HepG2 (cell line): ENCODE measurements at regions not wholly inside any gene's neighbourhood (a gene's known extent, or its start where the extent isn't known, plus 50 kb on each side); places are given as distances from the start of the nearest gene placed in this dataset.

Experiments used
- ATAC-seq: fragments of 200-7000 bp; cut with Tn5 transposase; 3 replicates; pipeline ENCODE4 v1.9.1; 2020; ENCODE audit warnings: mild to moderate bottlenecking, moderate library complexity
- BruUV-seq: library from RNA; stranded (reverse); fragments of 400-500 nt; replicated peaks from 2 replicates; lab custom pipeline; 2021; lab: Mats Ljungman, UMichigan
- CTCF ChIA-PET: fragments of 300-600 bp; formaldehyde crosslinking; extraction: SDS; loops from one replicate; lab custom pipeline; 2021; ENCODE audit warnings: low total read pairs, inconsistent platforms, low intra/inter-chr PET ratio; lab: Yijun Ruan, JAX
- POLR2A ChIA-PET: fragments of 350-600 bp; sonication (Branson Sonifier 250); formaldehyde crosslinking; loops from one replicate; lab custom pipeline; 2020; ENCODE audit warnings: antibody characterized with exemption, inconsistent platforms; lab: Yijun Ruan, JAX
- DNase-seq: peaks from one replicate; pipeline ENCODE4 v3.0.0-alpha.2; 2015; ENCODE audit warnings: low spot score
- FAIRE-seq: peaks from 3 replicates; lab custom pipeline; 2011; peaks lifted over from hg19 to GRCh38; lab: Jason Lieb, UNC
- H2AFZ ChIP-seq: one replicate; pipeline ENCODE4 v1.6.1; 2011; ENCODE audit warnings: low read length, inconsistent platforms
- H3K27ac ChIP-seq: fragments of 300-600 bp; 3 replicates; pipeline ENCODE4 v1.8.0; 2011; ENCODE audit warnings: mixed run types, mild to moderate bottlenecking, mixed read lengths, low read length, inconsistent platforms; ENCODE audit not compliant: insufficient read depth; ENCODE audit errors: extremely low read length
- H3K27me3 ChIP-seq, 2 experiments: fragments of 200-600 bp in 1 of 2; 2 replicates in 1 of 2; 3 replicates in 1 of 2; pipeline versions ENCODE4 v1.6.0 to v1.8.0; 2011; ENCODE audit warnings: low read length in 2 of 2, mild to moderate bottlenecking in 2 of 2, moderate library complexity in 2 of 2, inconsistent platforms in 1 of 2; ENCODE audit not compliant: insufficient read depth in 2 of 2, control insufficient read depth in 1 of 2
- H3K36me3 ChIP-seq, 2 experiments: fragments of 200-600 bp in 1 of 2; replicated peaks in 1 of 2; 2 replicates in 1 of 2; 3 replicates in 1 of 2; pipeline versions ENCODE4 v1.5.1 to v1.8.0; 2011; ENCODE audit warnings: low read length in 2 of 2, inconsistent platforms in 1 of 2; ENCODE audit not compliant: insufficient read depth in 2 of 2, control insufficient read depth in 1 of 2
- H3K4me1 ChIP-seq: 2 replicates; pipeline ENCODE4 v1.5.1; 2012; ENCODE audit warnings: low read length, inconsistent platforms; ENCODE audit not compliant: insufficient read depth
- H3K4me2 ChIP-seq: 2 replicates; pipeline ENCODE4 v1.6.0; 2011; ENCODE audit warnings: low read depth, low read length, inconsistent platforms
- H3K4me3 ChIP-seq, 3 experiments: fragments of 200-600 bp in 1 of 3; sonication (generic), shearing (Covaris generic) in 1 of 3; replicated peaks in 1 of 3; 2 replicates each; pipeline ENCODE4 v1.5.1; 2011 to 2016; ENCODE audit warnings: low read length in 3 of 3, inconsistent platforms in 2 of 3, low read depth in 2 of 3, mild to moderate bottlenecking in 2 of 3, control low read depth in 1 of 3, mixed read lengths in 1 of 3; ENCODE audit not compliant: insufficient read depth in 1 of 3
- H3K79me2 ChIP-seq: one replicate; pipeline ENCODE4 v1.6.1; 2011; ENCODE audit warnings: low read length, inconsistent platforms; ENCODE audit not compliant: insufficient read depth
- H3K9ac ChIP-seq: 2 replicates; pipeline ENCODE4 v1.6.0; 2011; ENCODE audit warnings: mild to moderate bottlenecking, low read depth, low read length, inconsistent platforms; ENCODE audit not compliant: insufficient read depth
- H3K9me3 ChIP-seq: 2 replicates; pipeline ENCODE4 v1.5.1; 2012; ENCODE audit warnings: mild to moderate bottlenecking, low read length
- H4K20me1 ChIP-seq: 2 replicates; pipeline ENCODE4 v1.6.0; 2011; ENCODE audit warnings: inconsistent platforms, mild to moderate bottlenecking, low read length, moderate library complexity; ENCODE audit not compliant: insufficient read depth
- FOXO4 ChIP-seq: sonication (generic); formaldehyde crosslinking; conservative IDR thresholded peaks from 2 replicates; pipeline ENCODE4 v1.8.1; 2023; ENCODE audit warnings: missing genetic modification reagents
- HNF4A ChIP-seq: sonication (generic); formaldehyde crosslinking; IDR thresholded peaks from 2 replicates; pipeline ENCODE4 v1.4.0; 2020; ENCODE audit warnings: missing genetic modification reagents
- PCBP2 ChIP-seq: fragments of 200-400 bp; formaldehyde crosslinking; optimal IDR thresholded peaks from 2 replicates; pipeline ENCODE3; 2018; ENCODE audit warnings: low read length, low read depth; ENCODE audit not compliant: poor library complexity, severe bottlenecking
- SETDB1 ChIP-seq: sonication (generic); formaldehyde crosslinking; IDR thresholded peaks from 2 replicates; pipeline ENCODE4 v1.5.1; 2020; ENCODE audit warnings: missing genetic modification reagents, mild to moderate bottlenecking, borderline replicate concordance
- SMARCC2 ChIP-seq: fragments of 450-650 bp; IDR thresholded peaks from 2 replicates; pipeline ENCODE4 v1.6.1; 2017; ENCODE audit warnings: antibody characterized with exemption, mild to moderate bottlenecking
- SP5 ChIP-seq: IDR thresholded peaks from 2 replicates; pipeline ENCODE4 v1.6.1; 2016; ENCODE audit warnings: low read depth, borderline replicate concordance
- ZNF276 ChIP-seq: sonication (generic); formaldehyde crosslinking; IDR thresholded peaks from 2 replicates; pipeline ENCODE4 v1.4.0; 2020; ENCODE audit warnings: mild to moderate bottlenecking, low read depth, missing genetic modification reagents
- ZNF75D ChIP-seq: sonication (generic); formaldehyde crosslinking; IDR thresholded peaks from 2 replicates; pipeline ENCODE4 v1.8.1; 2023; ENCODE audit warnings: missing genetic modification reagents, mild to moderate bottlenecking, borderline replicate concordance
- ZNF768 ChIP-seq: sonication (generic); formaldehyde crosslinking; IDR thresholded peaks from 2 replicates; pipeline ENCODE4 v1.4.0; 2020; ENCODE audit warnings: missing genetic modification reagents
- WGBS: methylation state at CpG from one replicate; pipeline ENCODE4 v1.1.6; 2017; ENCODE audit warnings: low lambda C conversion rate; 5-methylcytosine and 5-hydroxymethylcytosine counted together
- in situ Hi-C: cut with HindIII; loops from 2 replicates; pipeline ENCODE4 v1.10.0; 2017; ENCODE audit warnings: low pct_unique_long_range_greater_than_20kb; ENCODE audit not compliant: extremely low pct_ligation_motif_present
- intact Hi-C: fragments of 100-400 bp; cut with micrococcal nuclease; formaldehyde crosslinking; loops from one replicate; pipeline ENCODE4 v1.10.0; 2022; ENCODE audit not compliant: unreplicated experiment
- TF ChIP-seq, protein P1 (sequence below): sonication (generic); formaldehyde crosslinking; conservative IDR thresholded peaks from 2 replicates; pipeline ENCODE4 v1.4.0; 2020; ENCODE audit warnings: missing genetic modification reagents
- TF ChIP-seq, protein P2 (sequence below): sonication (generic); formaldehyde crosslinking; IDR thresholded peaks from 2 replicates; pipeline ENCODE4 v1.8.1; 2022; ENCODE audit warnings: mild to moderate bottlenecking, missing genetic modification reagents
- TF ChIP-seq, protein P3 (sequence below): sonication (generic); formaldehyde crosslinking; IDR thresholded peaks from 2 replicates; pipeline ENCODE4 v1.5.0; 2020; ENCODE audit warnings: mild to moderate bottlenecking, missing genetic modification reagents, borderline replicate concordance

DNA sequence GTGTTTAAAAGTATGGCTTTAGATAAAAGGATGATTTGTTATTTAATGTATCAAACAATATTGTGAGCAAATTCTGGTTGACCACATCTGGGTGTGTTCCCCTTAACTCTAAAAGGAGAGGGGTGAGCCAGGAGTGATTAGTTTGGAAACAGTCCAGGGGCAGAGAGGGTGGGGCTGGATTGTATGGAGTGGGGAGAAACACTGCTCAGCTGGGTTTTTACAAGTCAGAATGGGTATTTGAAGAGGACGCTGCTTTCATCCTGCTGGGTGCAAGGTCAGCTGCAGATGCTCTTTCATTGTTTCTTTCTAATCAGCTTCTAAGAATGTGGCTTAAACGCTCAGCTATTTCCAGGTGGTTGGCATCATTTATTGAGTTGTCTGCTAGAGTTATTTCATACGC, 82.8 kb upstream of the LIMCH1 start:
- no peak for DNase-seq
- Histone ChIP-seq H3K4me3 (no peak overlapping the region), H3K4me2 (no peak overlapping the region), H3K9ac (no peak overlapping the region), H3K4me1 (no peaks in the 10 kb centered on the region), H3K27me3 (0 out of 5 replicates have a peak, but pooled peaks cover 0 to 4% of the 10 kb centered on the region in 2 experiments), H3K36me3 (no peaks in the 10 kb centered on the region), H2AFZ (no peak overlapping the region), H4K20me1 (no peaks in the 10 kb centered on the region)
- BruUV-seq, result no TSS peak
- ATAC-seq, result no peak
- in situ Hi-C loops, result no loop called here
- intact Hi-C loops, result no loop called here
- FAIRE-seq, result no peak
- POLR2A ChIA-PET, result no interaction called here
- WGBS, result 4% methylated on average over 3 of the region's 3 CpGs
- no peak for TF ChIP-seq SMARCC2
- TF ChIP-seq, protein P1, sequence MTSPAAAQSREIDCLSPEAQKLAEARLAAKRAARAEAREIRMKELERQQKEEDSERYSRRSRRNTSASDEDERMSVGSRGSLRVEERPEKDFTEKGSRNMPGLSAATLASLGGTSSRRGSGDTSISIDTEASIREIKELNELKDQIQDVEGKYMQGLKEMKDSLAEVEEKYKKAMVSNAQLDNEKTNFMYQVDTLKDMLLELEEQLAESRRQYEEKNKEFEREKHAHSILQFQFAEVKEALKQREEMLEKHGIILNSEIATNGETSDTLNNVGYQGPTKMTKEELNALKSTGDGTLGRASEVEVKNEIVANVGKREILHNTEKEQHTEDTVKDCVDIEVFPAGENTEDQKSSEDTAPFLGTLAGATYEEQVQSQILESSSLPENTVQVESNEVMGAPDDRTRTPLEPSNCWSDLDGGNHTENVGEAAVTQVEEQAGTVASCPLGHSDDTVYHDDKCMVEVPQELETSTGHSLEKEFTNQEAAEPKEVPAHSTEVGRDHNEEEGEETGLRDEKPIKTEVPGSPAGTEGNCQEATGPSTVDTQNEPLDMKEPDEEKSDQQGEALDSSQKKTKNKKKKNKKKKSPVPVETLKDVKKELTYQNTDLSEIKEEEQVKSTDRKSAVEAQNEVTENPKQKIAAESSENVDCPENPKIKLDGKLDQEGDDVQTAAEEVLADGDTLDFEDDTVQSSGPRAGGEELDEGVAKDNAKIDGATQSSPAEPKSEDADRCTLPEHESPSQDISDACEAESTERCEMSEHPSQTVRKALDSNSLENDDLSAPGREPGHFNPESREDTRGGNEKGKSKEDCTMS, result no peak
- no peak for TF ChIP-seq ZNF768 (CRISPR knock-in tag)
- no peak for TF ChIP-seq PCBP2
- no peak for TF ChIP-seq FOXO4 (CRISPR knock-in tag)
- TF ChIP-seq, protein P2, sequence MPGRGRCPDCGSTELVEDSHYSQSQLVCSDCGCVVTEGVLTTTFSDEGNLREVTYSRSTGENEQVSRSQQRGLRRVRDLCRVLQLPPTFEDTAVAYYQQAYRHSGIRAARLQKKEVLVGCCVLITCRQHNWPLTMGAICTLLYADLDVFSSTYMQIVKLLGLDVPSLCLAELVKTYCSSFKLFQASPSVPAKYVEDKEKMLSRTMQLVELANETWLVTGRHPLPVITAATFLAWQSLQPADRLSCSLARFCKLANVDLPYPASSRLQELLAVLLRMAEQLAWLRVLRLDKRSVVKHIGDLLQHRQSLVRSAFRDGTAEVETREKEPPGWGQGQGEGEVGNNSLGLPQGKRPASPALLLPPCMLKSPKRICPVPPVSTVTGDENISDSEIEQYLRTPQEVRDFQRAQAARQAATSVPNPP (CRISPR knock-in tag), result no peak
- no peak for TF ChIP-seq SP5
- no peak for TF ChIP-seq ZNF276
- no peak for TF ChIP-seq SETDB1 (CRISPR knock-in tag)
- TF ChIP-seq HNF4A (CRISPR knock-in tag), result no peak
- TF ChIP-seq, protein P3, sequence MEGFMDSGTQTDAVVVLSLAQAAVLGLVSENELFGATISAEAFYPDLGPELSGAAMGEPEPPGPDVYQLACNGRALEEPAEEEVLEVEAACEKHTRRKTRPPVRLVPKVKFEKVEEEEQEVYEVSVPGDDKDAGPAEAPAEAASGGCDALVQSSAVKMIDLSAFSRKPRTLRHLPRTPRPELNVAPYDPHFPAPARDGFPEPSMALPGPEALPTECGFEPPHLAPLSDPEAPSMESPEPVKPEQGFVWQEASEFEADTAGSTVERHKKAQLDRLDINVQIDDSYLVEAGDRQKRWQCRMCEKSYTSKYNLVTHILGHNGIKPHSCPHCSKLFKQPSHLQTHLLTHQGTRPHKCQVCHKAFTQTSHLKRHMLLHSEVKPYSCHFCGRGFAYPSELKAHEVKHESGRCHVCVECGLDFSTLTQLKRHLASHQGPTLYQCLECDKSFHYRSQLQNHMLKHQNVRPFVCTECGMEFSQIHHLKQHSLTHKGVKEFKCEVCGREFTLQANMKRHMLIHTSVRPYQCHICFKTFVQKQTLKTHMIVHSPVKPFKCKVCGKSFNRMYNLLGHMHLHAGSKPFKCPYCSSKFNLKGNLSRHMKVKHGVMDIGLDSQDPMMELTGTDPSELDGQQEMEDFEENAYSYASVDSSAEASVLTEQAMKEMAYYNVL, result no peak
- TF ChIP-seq ZNF75D, result no peak
- TF ChIP-seq, all 625 proteins: peak for 0
- Histone ChIP-seq H3K79me2 (no peaks in the 10 kb centered on the region), H3K9me3 (no peaks in the 10 kb centered on the region), H3K27ac (no peak overlapping the region)
- CTCF ChIA-PET, result no interaction called here
